DND-41 (cell line): ENCODE measurements at regions not wholly inside any gene's neighbourhood (a gene's known extent, or its start where the extent isn't known, plus 50 kb on each side); places are given as distances from the start of the nearest gene placed in this dataset.

Source experiments
- ATAC-seq: fragments of 200-7000 bp; cut with Tn5 transposase; 3 replicates; pipeline ENCODE4 v1.9.1; 2021; ENCODE audit warnings: low read depth; ENCODE audit not compliant: insufficient read depth
- DNase-seq: peaks from one replicate; pipeline ENCODE4 v3.0.0-alpha.2; 2020
- H2AFZ ChIP-seq: 2 replicates; pipeline ENCODE4 v1.6.0; 2012; ENCODE audit warnings: low read depth, low read length
- H3K27ac ChIP-seq: 2 replicates; pipeline ENCODE4 v1.5.1; 2012; ENCODE audit warnings: low read length, inconsistent platforms
- H3K27me3 ChIP-seq: fragments of 200-600 bp; sonication (generic); 2 replicates; pipeline ENCODE4 v1.6.0; 2012; ENCODE audit warnings: low read length, mild to moderate bottlenecking, inconsistent platforms; ENCODE audit not compliant: insufficient read depth, poor library complexity
- H3K36me3 ChIP-seq: 2 replicates; pipeline ENCODE4 v1.5.1; 2012; ENCODE audit warnings: low read length, inconsistent platforms; ENCODE audit not compliant: insufficient read depth
- H3K4me1 ChIP-seq: 2 replicates; pipeline ENCODE4 v1.5.1; 2012; ENCODE audit warnings: mild to moderate bottlenecking, low read length; ENCODE audit not compliant: insufficient read depth
- H3K4me2 ChIP-seq: 2 replicates; pipeline ENCODE4 v1.6.0; 2012; ENCODE audit warnings: mild to moderate bottlenecking, moderate library complexity, low read length, inconsistent platforms; ENCODE audit not compliant: insufficient read depth
- H3K4me3 ChIP-seq, 2 experiments: fragments of 200-600 bp in 1 of 2; shearing (Covaris generic) in 1 of 2; 2 replicates each; pipeline ENCODE4 v1.5.1; 2012 to 2016; ENCODE audit warnings: inconsistent platforms in 2 of 2, low read length in 2 of 2, mild to moderate bottlenecking in 2 of 2, low read depth in 1 of 2, moderate library complexity in 1 of 2
- H3K79me2 ChIP-seq: 2 replicates; pipeline ENCODE4 v1.6.0; 2012; ENCODE audit warnings: low read length, inconsistent platforms; ENCODE audit not compliant: insufficient read depth
- H3K9ac ChIP-seq: 2 replicates; pipeline ENCODE4 v1.6.0; 2012; ENCODE audit warnings: low read depth, mild to moderate bottlenecking, inconsistent platforms, low read length, moderate library complexity
- H3K9me3 ChIP-seq: 2 replicates; pipeline ENCODE4 v1.5.1; 2012; ENCODE audit warnings: low read length, moderate library complexity, mild to moderate bottlenecking, inconsistent platforms; ENCODE audit not compliant: insufficient read depth, severe bottlenecking
- H4K20me1 ChIP-seq: 2 replicates; pipeline ENCODE4 v1.6.0; 2012; ENCODE audit warnings: low read length; ENCODE audit not compliant: insufficient read depth
- EZH2 ChIP-seq: IDR thresholded peaks from 3 replicates; pipeline ENCODE4 v1.6.1; 2012; ENCODE audit warnings: borderline replicate concordance, low read depth, mild to moderate bottlenecking, moderate library complexity, low read length, inconsistent platforms; ENCODE audit not compliant: severe bottlenecking
- TF ChIP-seq, protein P1 (sequence below): IDR thresholded peaks from 2 replicates; pipeline ENCODE4 v1.5.1; 2012; ENCODE audit warnings: borderline replicate concordance, low read length, moderate library complexity, mild to moderate bottlenecking; ENCODE audit not compliant: poor library complexity, severe bottlenecking; ENCODE audit errors: extremely low read depth

DNA sequence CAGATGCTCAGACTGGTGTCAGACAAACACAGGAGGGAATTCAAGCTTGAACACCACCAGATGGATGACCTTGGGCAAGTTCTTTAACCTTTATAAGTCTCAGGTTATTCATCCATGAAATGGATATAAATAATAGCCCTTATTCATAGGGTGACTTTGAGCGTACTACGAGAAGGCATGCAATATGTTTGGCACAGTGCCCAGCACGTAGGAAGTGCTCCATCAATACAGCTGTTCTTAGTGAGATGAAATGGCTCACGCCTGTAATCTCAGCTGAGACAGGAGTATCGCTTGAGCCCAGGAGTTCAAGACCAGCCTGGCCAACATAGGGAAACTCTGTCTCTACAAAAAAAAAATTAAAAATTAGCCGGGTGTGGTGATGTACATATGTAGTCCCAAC is 84.8 kb upstream of the FICD start:
- Histone ChIP-seq H2AFZ (no peak overlapping the region), H3K4me3 (no peak overlapping the region), H3K27ac (no peak overlapping the region), H3K27me3 (peaks cover 3% of the 10 kb centered on the region), H4K20me1 (no peaks in the 10 kb centered on the region), H3K79me2 (no peaks in the 10 kb centered on the region), H3K9me3 (no peaks in the 10 kb centered on the region), H3K4me2 (no peak overlapping the region), H3K4me1 (no peaks in the 10 kb centered on the region), H3K9ac (no peak overlapping the region), H3K36me3 (no peaks in the 10 kb centered on the region)
- DNase-seq (no peak), ATAC-seq (no peak)
- TF ChIP-seq EZH2: no peak
- TF ChIP-seq, protein P1, sequence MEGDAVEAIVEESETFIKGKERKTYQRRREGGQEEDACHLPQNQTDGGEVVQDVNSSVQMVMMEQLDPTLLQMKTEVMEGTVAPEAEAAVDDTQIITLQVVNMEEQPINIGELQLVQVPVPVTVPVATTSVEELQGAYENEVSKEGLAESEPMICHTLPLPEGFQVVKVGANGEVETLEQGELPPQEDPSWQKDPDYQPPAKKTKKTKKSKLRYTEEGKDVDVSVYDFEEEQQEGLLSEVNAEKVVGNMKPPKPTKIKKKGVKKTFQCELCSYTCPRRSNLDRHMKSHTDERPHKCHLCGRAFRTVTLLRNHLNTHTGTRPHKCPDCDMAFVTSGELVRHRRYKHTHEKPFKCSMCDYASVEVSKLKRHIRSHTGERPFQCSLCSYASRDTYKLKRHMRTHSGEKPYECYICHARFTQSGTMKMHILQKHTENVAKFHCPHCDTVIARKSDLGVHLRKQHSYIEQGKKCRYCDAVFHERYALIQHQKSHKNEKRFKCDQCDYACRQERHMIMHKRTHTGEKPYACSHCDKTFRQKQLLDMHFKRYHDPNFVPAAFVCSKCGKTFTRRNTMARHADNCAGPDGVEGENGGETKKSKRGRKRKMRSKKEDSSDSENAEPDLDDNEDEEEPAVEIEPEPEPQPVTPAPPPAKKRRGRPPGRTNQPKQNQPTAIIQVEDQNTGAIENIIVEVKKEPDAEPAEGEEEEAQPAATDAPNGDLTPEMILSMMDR: no peak

GRCh38 chr12:108425238-108425795 is 86.2 kb upstream of the CMKLR1 start:
- H3K9me3 ChIP-seq: no peaks in the 10 kb centered on the region
- DNase-seq: no peak
- H4K20me1 ChIP-seq: no peaks in the 10 kb centered on the region
- no peak overlapping the region for H3K27ac ChIP-seq
- H3K9ac ChIP-seq: no peak overlapping the region
- no peak overlapping the region for H3K4me2 ChIP-seq
- H3K79me2 ChIP-seq: no peaks in the 10 kb centered on the region
- H3K4me1 ChIP-seq: no peaks in the 10 kb centered on the region
- H3K4me3 ChIP-seq: no peak overlapping the region
- no peak for ATAC-seq
- TF ChIP-seq, protein P1: no peak
- no peak for TF ChIP-seq EZH2
- H3K36me3 ChIP-seq: no peaks in the 10 kb centered on the region
- H2AFZ ChIP-seq: no peak overlapping the region
- H3K27me3 ChIP-seq: peaks cover 3% of the 10 kb centered on the region

GRCh38 chr12:108424816-108425215 is 85.7 kb upstream of the CMKLR1 start:
- Histone ChIP-seq H3K36me3 (no peaks in the 10 kb centered on the region), H3K27ac (no peak overlapping the region), H3K9ac (no peak overlapping the region), H3K79me2 (no peaks in the 10 kb centered on the region), H3K27me3 (peaks cover 3% of the 10 kb centered on the region), H3K9me3 (no peaks in the 10 kb centered on the region), H3K4me1 (no peaks in the 10 kb centered on the region), H2AFZ (no peak overlapping the region), H3K4me2 (no peak overlapping the region), H4K20me1 (no peaks in the 10 kb centered on the region), H3K4me3 (no peak overlapping the region)
- DNase-seq: no peak
- no peak for ATAC-seq
- TF ChIP-seq, protein P1: no peak
- TF ChIP-seq EZH2: no peak

DNA sequence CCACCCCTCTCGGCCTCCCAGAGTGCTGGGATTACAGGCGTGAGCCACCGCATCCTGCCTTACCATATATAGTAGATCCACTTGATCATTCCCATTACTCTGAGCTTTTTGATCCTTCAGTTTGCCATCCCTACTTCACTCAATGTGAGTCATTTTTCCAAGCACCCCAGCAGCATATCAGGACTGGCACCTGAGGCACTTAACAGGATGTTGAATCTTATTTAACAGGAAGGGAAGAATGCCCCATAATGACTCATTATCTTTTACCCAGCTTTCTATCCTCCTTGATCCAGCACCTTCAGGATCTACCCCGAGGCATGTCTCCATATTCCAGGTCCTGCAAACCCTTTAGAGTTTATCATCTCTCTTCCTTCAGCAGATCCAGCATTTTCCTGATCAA is 84.9 kb upstream of the CMKLR1 start:
- no peaks in the 10 kb centered on the region for H3K79me2 ChIP-seq
- no peaks in the 10 kb centered on the region for H4K20me1 ChIP-seq
- H3K9ac ChIP-seq: no peak overlapping the region
- no peak overlapping the region for H2AFZ ChIP-seq
- no peaks in the 10 kb centered on the region for H3K9me3 ChIP-seq
- DNase-seq (no peak), ATAC-seq (no peak)
- no peak overlapping the region for H3K27ac ChIP-seq
- H3K4me3 ChIP-seq: no peak overlapping the region
- peaks cover 3% of the 10 kb centered on the region for H3K27me3 ChIP-seq
- H3K4me1 ChIP-seq: no peaks in the 10 kb centered on the region
- no peak overlapping the region for H3K4me2 ChIP-seq
- H3K36me3 ChIP-seq: no peaks in the 10 kb centered on the region
- no peak for TF ChIP-seq EZH2
- TF ChIP-seq, protein P1: no peak
